Amniotic epithelial cell (primary cell): ENCODE measurements at regions not wholly inside any gene's neighbourhood (a gene's known extent, or its start where the extent isn't known, plus 50 kb on each side); places are given as distances from the start of the nearest gene placed in this dataset.

ENCODE experiments used
- DNase-seq: peaks from one replicate; pipeline ENCODE4 v3.0.0-alpha.2; 2010; ENCODE audit warnings: low read depth

- no peak for DNase-seq
Observed at GRCh38 chr10:81021428-81022129, 483.9 kb downstream of the SH2D4B start.

- DNase-seq: peak; percentile 19
Observed at GRCh38 chr10:81026591-81026990, 488.9 kb downstream of the SH2D4B start.

GRCh38 chr10:81027223-81027622, 489.5 kb downstream of the SH2D4B start:
- DNase-seq: peak; percentile 1

GRCh38 chr10:81027706-81028105, 490.0 kb downstream of the SH2D4B start:
- DNase-seq: no peak

GRCh38 chr10:81031774-81032173, 494.1 kb downstream of the SH2D4B start:
- no peak for DNase-seq

GRCh38 chr10:81034383-81034782, 496.7 kb downstream of the SH2D4B start:
- DNase-seq: no peak

- no peak for DNase-seq
Observed at GRCh38 chr10:81036257-81036656, 498.6 kb downstream of the SH2D4B start.

- DNase-seq: no peak
Observed at GRCh38 chr10:81040031-81040430, 502.3 kb downstream of the SH2D4B start.

GRCh38 chr10:81040940-81041339, 503.2 kb downstream of the SH2D4B start:
- peak; percentile 9 for DNase-seq

- DNase-seq: no peak
Observed at GRCh38 chr10:81042647-81043046, 504.9 kb downstream of the SH2D4B start.

GRCh38 chr10:81065474-81065873, 527.8 kb downstream of the SH2D4B start:
- DNase-seq: no peak

- no peak for DNase-seq
Observed at GRCh38 chr10:81068460-81068859, 530.8 kb downstream of the SH2D4B start.

GRCh38 chr10:81071087-81071796, 533.5 kb downstream of the SH2D4B start:
- DNase-seq: no peak

- no peak for DNase-seq
Observed at GRCh38 chr10:81073155-81073554, 535.5 kb downstream of the SH2D4B start.

- peak; percentile 7 for DNase-seq
Observed at GRCh38 chr10:81081887-81082620, 544.4 kb downstream of the SH2D4B start.

- no peak for DNase-seq
Observed at GRCh38 chr10:81082621-81083376, 545.1 kb downstream of the SH2D4B start.

GRCh38 chr10:81093056-81093455, 555.4 kb downstream of the SH2D4B start:
- no peak for DNase-seq

GRCh38 chr10:81095238-81095637, 557.5 kb downstream of the SH2D4B start:
- DNase-seq: no peak

GRCh38 chr10:81096558-81096957, 558.9 kb downstream of the SH2D4B start:
- DNase-seq: no peak

- DNase-seq: no peak
Observed at GRCh38 chr10:81101062-81101461, 563.4 kb downstream of the SH2D4B start.

- no peak for DNase-seq
Observed at GRCh38 chr10:81104494-81104893, 566.8 kb downstream of the SH2D4B start.

GRCh38 chr10:81108516-81109199, 571.0 kb downstream of the SH2D4B start:
- DNase-seq: peak; percentile 10
